Neural crest cell (in vitro differentiated cells): ENCODE measurements at regions not wholly inside any gene's neighbourhood (a gene's known extent, or its start where the extent isn't known, plus 50 kb on each side); places are given as distances from the start of the nearest gene placed in this dataset.

Experiments
- DNase-seq: peaks from one replicate; pipeline ENCODE4 v3.0.0; 2021; ENCODE audit warnings: low read depth, mixed read lengths, low spot score
- H3K27ac Mint-ChIP-seq: one replicate; pipeline ENCODE4 v1.8.0; 2021; ENCODE audit warnings: mild to moderate bottlenecking, mixed read lengths; ENCODE audit not compliant: unreplicated experiment
- H3K27me3 Mint-ChIP-seq: 2 replicates; pipeline ENCODE4 v1.8.0; 2021; ENCODE audit warnings: low read depth, mild to moderate bottlenecking, mixed read lengths
- H3K36me3 Mint-ChIP-seq: 2 replicates; pipeline ENCODE4 v1.8.0; 2021; ENCODE audit warnings: low read depth, mild to moderate bottlenecking, mixed read lengths
- H3K4me1 Mint-ChIP-seq: 2 replicates; pipeline ENCODE4 v1.8.0; 2021; ENCODE audit warnings: mixed read lengths
- H3K4me3 Mint-ChIP-seq: one replicate; pipeline ENCODE4 v1.8.0; 2021; ENCODE audit warnings: mild to moderate bottlenecking, mixed read lengths
- H3K9me3 Mint-ChIP-seq: 2 replicates; pipeline ENCODE4 v1.8.0; 2021; ENCODE audit warnings: mixed read lengths
- CTCF ChIP-seq: fragments of 200-600 bp; sonication (generic); conservative IDR thresholded peaks from 2 replicates; pipeline ENCODE4 v1.5.0; 2021; ENCODE audit warnings: antibody characterized with exemption, mild to moderate bottlenecking

- DNase-seq: no peak
- H3K4me3 Mint-ChIP-seq: no peak overlapping the region
- peaks cover 35% of the 10 kb centered on the region for H3K4me1 Mint-ChIP-seq
- no peak overlapping the region for H3K27ac Mint-ChIP-seq
- H3K36me3 Mint-ChIP-seq: no peaks in the 10 kb centered on the region
- no peaks in the 10 kb centered on the region for H3K9me3 Mint-ChIP-seq
- no peak for TF ChIP-seq CTCF
- no peaks in the 10 kb centered on the region for H3K27me3 Mint-ChIP-seq
Measured at GRCh38 chr1:175865041-175865766, 121.8 kb upstream of the TNR start.

- no peak overlapping the region for H3K4me3 Mint-ChIP-seq
- peaks cover 35% of the 10 kb centered on the region for H3K4me1 Mint-ChIP-seq
- H3K27me3 Mint-ChIP-seq: no peaks in the 10 kb centered on the region
- peak overlapping the region; percentile 87 for H3K27ac Mint-ChIP-seq
- DNase-seq: no peak
- H3K36me3 Mint-ChIP-seq: no peaks in the 10 kb centered on the region
- TF ChIP-seq CTCF: no peak
- no peaks in the 10 kb centered on the region for H3K9me3 Mint-ChIP-seq
Measured at GRCh38 chr1:175864625-175865024, 121.2 kb upstream of the TNR start.

GRCh38 chr1:175864183-175864582, 120.8 kb upstream of the TNR start:
- no peak for DNase-seq
- Mint-ChIP-seq H3K4me1 (peaks cover 35% of the 10 kb centered on the region), H3K4me3 (no peak overlapping the region), H3K9me3 (no peaks in the 10 kb centered on the region), H3K36me3 (no peaks in the 10 kb centered on the region), H3K27ac (no peak overlapping the region), H3K27me3 (no peaks in the 10 kb centered on the region)
- TF ChIP-seq CTCF: no peak

GRCh38 chr1:175863299-175864050, 120.1 kb upstream of the TNR start:
- peak overlapping the region; percentile 0 for H3K27ac Mint-ChIP-seq
- H3K4me3 Mint-ChIP-seq: no peak overlapping the region
- H3K4me1 Mint-ChIP-seq: peaks cover 35% of the 10 kb centered on the region

GRCh38 chr1:175862408-175862807, 119.0 kb upstream of the TNR start:
- no peak for TF ChIP-seq CTCF
- Mint-ChIP-seq H3K27me3 (no peaks in the 10 kb centered on the region), H3K4me3 (no peak overlapping the region), H3K36me3 (no peaks in the 10 kb centered on the region), H3K9me3 (no peaks in the 10 kb centered on the region), H3K27ac (no peak overlapping the region), H3K4me1 (peaks cover 35% of the 10 kb centered on the region)
- DNase-seq: no peak

More at GRCh38 chr1:175863299-175864050, 120.1 kb upstream of the TNR start:
- H3K27me3 Mint-ChIP-seq: no peaks in the 10 kb centered on the region
- H3K9me3 Mint-ChIP-seq: no peaks in the 10 kb centered on the region
- no peak for TF ChIP-seq CTCF
- DNase-seq: no peak
- H3K36me3 Mint-ChIP-seq: no peaks in the 10 kb centered on the region
